Osteocyte (in vitro differentiated cells): ENCODE measurements at regions not wholly inside any gene's neighbourhood (a gene's known extent, or its start where the extent isn't known, plus 50 kb on each side); places are given as distances from the start of the nearest gene placed in this dataset.

Experiments used
- DNase-seq: peaks from one replicate; pipeline ENCODE4 v3.0.0; 2021; ENCODE audit warnings: mixed read lengths; ENCODE audit not compliant: unreplicated experiment; ENCODE audit errors: extremely low spot score
- H3K27ac Mint-ChIP-seq: one replicate; pipeline ENCODE4 v1.8.0; 2021; ENCODE audit warnings: mild to moderate bottlenecking, mixed read lengths; ENCODE audit not compliant: unreplicated experiment
- H3K27me3 Mint-ChIP-seq: one replicate; pipeline ENCODE4 v1.8.0; 2021; ENCODE audit warnings: mixed read lengths; ENCODE audit not compliant: unreplicated experiment
- H3K36me3 Mint-ChIP-seq: one replicate; pipeline ENCODE4 v1.8.0; 2021; ENCODE audit warnings: mixed read lengths; ENCODE audit not compliant: unreplicated experiment
- H3K4me1 Mint-ChIP-seq: one replicate; pipeline ENCODE4 v1.8.0; 2021; ENCODE audit warnings: mixed read lengths; ENCODE audit not compliant: unreplicated experiment
- H3K4me3 Mint-ChIP-seq: one replicate; pipeline ENCODE4 v1.8.0; 2021; ENCODE audit warnings: mild to moderate bottlenecking, moderate library complexity, mixed read lengths; ENCODE audit not compliant: unreplicated experiment
- H3K9me3 Mint-ChIP-seq: one replicate; pipeline ENCODE4 v1.8.0; 2021; ENCODE audit warnings: mixed read lengths; ENCODE audit not compliant: unreplicated experiment
- TF ChIP-seq, protein P1 (sequence below): fragments of 200-600 bp; sonication (generic); IDR thresholded peaks from 2 replicates; pipeline ENCODE4 v1.5.0; 2021; ENCODE audit warnings: antibody characterized with exemption, mild to moderate bottlenecking, moderate library complexity

- DNase-seq, result no peak
- no peaks in the 10 kb centered on the region for H3K9me3 Mint-ChIP-seq
- no peaks in the 10 kb centered on the region for H3K27me3 Mint-ChIP-seq
- no peak overlapping the region for H3K27ac Mint-ChIP-seq
- TF ChIP-seq, protein P1, sequence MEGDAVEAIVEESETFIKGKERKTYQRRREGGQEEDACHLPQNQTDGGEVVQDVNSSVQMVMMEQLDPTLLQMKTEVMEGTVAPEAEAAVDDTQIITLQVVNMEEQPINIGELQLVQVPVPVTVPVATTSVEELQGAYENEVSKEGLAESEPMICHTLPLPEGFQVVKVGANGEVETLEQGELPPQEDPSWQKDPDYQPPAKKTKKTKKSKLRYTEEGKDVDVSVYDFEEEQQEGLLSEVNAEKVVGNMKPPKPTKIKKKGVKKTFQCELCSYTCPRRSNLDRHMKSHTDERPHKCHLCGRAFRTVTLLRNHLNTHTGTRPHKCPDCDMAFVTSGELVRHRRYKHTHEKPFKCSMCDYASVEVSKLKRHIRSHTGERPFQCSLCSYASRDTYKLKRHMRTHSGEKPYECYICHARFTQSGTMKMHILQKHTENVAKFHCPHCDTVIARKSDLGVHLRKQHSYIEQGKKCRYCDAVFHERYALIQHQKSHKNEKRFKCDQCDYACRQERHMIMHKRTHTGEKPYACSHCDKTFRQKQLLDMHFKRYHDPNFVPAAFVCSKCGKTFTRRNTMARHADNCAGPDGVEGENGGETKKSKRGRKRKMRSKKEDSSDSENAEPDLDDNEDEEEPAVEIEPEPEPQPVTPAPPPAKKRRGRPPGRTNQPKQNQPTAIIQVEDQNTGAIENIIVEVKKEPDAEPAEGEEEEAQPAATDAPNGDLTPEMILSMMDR, result no peak
- H3K36me3 Mint-ChIP-seq, result peaks cover 2% of the 10 kb centered on the region
- H3K4me3 Mint-ChIP-seq, result no peak overlapping the region
- H3K4me1 Mint-ChIP-seq, result no peaks in the 10 kb centered on the region
Measured at GRCh38 chr21:29466532-29466931, 167.8 kb downstream of the BACH1 start.

DNA sequence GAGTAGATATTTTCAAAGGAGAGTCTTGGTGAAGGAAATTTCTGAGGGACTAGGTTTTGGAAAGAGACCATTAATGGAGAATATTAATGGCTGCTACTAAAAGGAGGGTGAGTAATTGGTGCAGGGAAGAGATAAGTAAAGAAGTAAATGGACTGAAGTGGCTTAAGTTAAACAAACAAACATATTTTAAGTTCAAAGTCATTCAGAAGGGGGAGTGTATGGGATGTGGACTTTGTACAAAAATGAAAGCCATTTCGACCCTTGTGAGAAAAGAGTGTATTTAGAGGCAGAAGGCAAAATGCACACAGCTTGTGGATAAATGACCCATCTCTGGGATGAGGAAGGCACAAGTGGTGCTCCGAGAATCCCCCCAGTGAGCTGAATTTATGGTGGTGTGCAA lies 171.7 kb downstream of the BACH1 start:
- Mint-ChIP-seq H3K27me3 (no peaks in the 10 kb centered on the region), H3K27ac (no peak overlapping the region), H3K4me3 (no peak overlapping the region), H3K4me1 (peaks cover 5% of the 10 kb centered on the region), H3K36me3 (peaks cover 5% of the 10 kb centered on the region), H3K9me3 (no peaks in the 10 kb centered on the region)
- DNase-seq, result no peak
- TF ChIP-seq, protein P1, result no peak

GRCh38 chr21:29473808-29474207 lies 175.1 kb downstream of the BACH1 start:
- TF ChIP-seq, protein P1, result no peak
- Mint-ChIP-seq H3K27ac (no peak overlapping the region), H3K4me1 (peaks cover 31% of the 10 kb centered on the region)

GRCh38 chr21:29475329-29475728 lies 176.6 kb downstream of the BACH1 start:
- Mint-ChIP-seq H3K36me3 (peaks cover 3% of the 10 kb centered on the region), H3K27me3 (no peaks in the 10 kb centered on the region), H3K9me3 (peaks cover 3% of the 10 kb centered on the region), H3K4me3 (no peak overlapping the region), H3K27ac (no peak overlapping the region), H3K4me1 (peaks cover 31% of the 10 kb centered on the region)
- no peak for DNase-seq
- TF ChIP-seq, protein P1, result no peak

More at GRCh38 chr21:29473808-29474207, 175.1 kb downstream of the BACH1 start:
- no peak overlapping the region for H3K4me3 Mint-ChIP-seq
- H3K9me3 Mint-ChIP-seq, result peaks cover 3% of the 10 kb centered on the region
- peaks cover 3% of the 10 kb centered on the region for H3K36me3 Mint-ChIP-seq
- no peaks in the 10 kb centered on the region for H3K27me3 Mint-ChIP-seq
- DNase-seq, result no peak

DNA sequence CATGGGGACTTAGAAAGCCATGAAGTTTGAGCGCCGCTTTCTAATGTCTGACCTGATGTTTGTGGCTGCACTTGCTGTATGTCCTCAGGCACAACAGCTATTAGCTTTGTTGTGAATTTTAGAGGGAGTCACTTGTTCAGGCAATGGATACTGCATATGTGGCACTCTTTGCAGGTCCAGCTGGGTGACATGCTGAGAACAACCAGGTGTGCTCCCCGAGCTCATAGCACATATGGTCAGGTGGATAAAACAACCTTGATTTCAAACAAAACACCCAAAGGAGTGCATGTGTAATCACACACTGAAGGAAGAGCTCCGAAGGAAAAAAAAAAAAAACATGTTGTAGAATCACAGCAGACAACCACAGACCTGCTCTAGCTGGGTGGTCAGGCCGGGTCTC lies 178.6 kb downstream of the BACH1 start:
- Mint-ChIP-seq H3K27me3 (no peaks in the 10 kb centered on the region), H3K9me3 (peaks cover 3% of the 10 kb centered on the region), H3K36me3 (peaks cover 3% of the 10 kb centered on the region), H3K27ac (no peak overlapping the region), H3K4me1 (peaks cover 41% of the 10 kb centered on the region), H3K4me3 (no peak overlapping the region)
- TF ChIP-seq, protein P1, result no peak
- DNase-seq, result no peak
